HL-60 (cell line): ENCODE measurements at regions not wholly inside any gene's neighbourhood (a gene's known extent, or its start where the extent isn't known, plus 50 kb on each side); places are given as distances from the start of the nearest gene placed in this dataset.

Experiments
- CTCF ChIP-seq: IDR thresholded peaks from one replicate; pipeline ENCODE4 v1.5.1; 2011; ENCODE audit warnings: low read length, control low read depth, inconsistent platforms; ENCODE audit not compliant: insufficient read depth
- POLR2AphosphoS5 ChIP-seq: IDR thresholded peaks from 2 replicates; pipeline ENCODE4 v1.6.1; 2012; ENCODE audit warnings: low read depth
- REST ChIP-seq: IDR thresholded peaks from 2 replicates; pipeline ENCODE4 v1.6.1; 2012; ENCODE audit warnings: low read depth; ENCODE audit not compliant: insufficient replicate concordance

DNA sequence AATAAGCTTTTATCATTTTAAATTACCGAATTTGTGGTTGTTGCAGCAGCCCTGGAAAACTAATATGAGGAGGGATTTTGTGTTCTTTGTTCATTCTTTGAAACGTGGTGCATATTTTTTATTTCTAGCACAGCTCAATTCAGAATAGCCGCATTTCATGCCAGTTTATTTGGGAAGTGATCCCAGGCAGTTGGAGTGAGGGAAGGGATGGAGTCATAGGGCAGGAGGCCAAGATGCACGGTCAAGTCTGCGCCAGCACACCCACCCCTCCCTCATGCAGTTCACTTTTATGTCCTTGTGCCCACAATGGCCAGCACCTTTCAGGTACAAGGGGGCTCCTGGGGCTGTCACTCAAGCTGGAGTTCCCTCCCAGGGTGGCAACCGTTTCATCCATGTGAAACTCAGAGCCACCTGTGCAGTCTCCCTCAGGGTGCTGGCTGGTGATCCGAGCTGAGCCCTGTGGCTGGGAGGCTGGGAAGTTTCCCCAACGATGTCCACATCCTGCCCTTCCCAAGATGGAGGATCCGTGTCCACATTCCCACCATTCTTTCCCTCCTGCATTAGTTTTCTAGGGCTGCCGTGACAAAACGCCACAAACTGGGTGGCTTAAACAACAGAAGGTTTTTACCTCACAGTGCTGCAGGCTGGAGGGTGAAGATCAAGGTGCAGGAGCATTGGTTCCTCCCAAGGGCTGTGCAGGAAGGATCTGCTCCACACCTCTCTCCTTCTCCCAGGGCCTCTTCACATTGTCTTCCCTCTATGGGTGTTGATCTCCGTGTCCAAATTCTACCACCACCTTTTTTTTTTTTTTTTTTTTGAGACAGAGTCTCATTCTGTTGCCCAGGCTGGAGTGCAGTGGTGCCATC is 68.5 kb upstream of the ITGA6 start:
- TF ChIP-seq CTCF (no peak), POLR2AphosphoS5 (no peak), REST (no peak)
